H9 (cell line): ENCODE measurements at regions not wholly inside any gene's neighbourhood (a gene's known extent, or its start where the extent isn't known, plus 50 kb on each side); places are given as distances from the start of the nearest gene placed in this dataset.

Experiments
- DNase-seq: peaks from one replicate; pipeline ENCODE4 v3.0.0-alpha.2; 2017
- H2AFZ ChIP-seq: one replicate; pipeline ENCODE4 v1.6.1; 2013; ENCODE audit warnings: mild to moderate bottlenecking, low read length, control low read depth, moderate library complexity
- H2AK5ac ChIP-seq: 2 replicates; pipeline ENCODE4 v1.6.1; 2013; ENCODE audit warnings: low read length, control low read depth, mixed read lengths; ENCODE audit not compliant: insufficient read length
- H2BK120ac ChIP-seq: one replicate; pipeline ENCODE4 v1.6.1; 2013; ENCODE audit warnings: low read depth, mild to moderate bottlenecking, low read length, control low read depth, inconsistent platforms; ENCODE audit not compliant: poor library complexity, severe bottlenecking
- H2BK12ac ChIP-seq: 2 replicates; pipeline ENCODE4 v1.6.1; 2013; ENCODE audit warnings: low read length, control low read depth, mixed read lengths, low read depth; ENCODE audit not compliant: insufficient read length
- H2BK15ac ChIP-seq: 2 replicates; pipeline ENCODE4 v1.6.1; 2013; ENCODE audit warnings: low read depth, low read length, control low read depth
- H2BK20ac ChIP-seq: one replicate; pipeline ENCODE4 v1.6.1; 2013; ENCODE audit warnings: low read depth, mild to moderate bottlenecking, low read length, control low read depth, inconsistent platforms; ENCODE audit not compliant: poor library complexity, severe bottlenecking
- H2BK5ac ChIP-seq: 2 replicates; pipeline ENCODE4 v1.6.1; 2013; ENCODE audit warnings: low read length, control low read depth, mixed read lengths; ENCODE audit not compliant: insufficient read length
- H3K14ac ChIP-seq: 2 replicates; pipeline ENCODE4 v1.6.1; 2013; ENCODE audit warnings: low read length, control low read depth; ENCODE audit not compliant: insufficient read depth
- H3K18ac ChIP-seq: 2 replicates; pipeline ENCODE4 v1.6.1; 2013; ENCODE audit warnings: low read depth, mild to moderate bottlenecking, mixed read lengths, low read length, control low read depth; ENCODE audit not compliant: insufficient read length
- H3K23ac ChIP-seq: 2 replicates; pipeline ENCODE4 v1.6.1; 2013; ENCODE audit warnings: low read length, control low read depth, mixed read lengths, low read depth; ENCODE audit not compliant: insufficient read length
- H3K23me2 ChIP-seq: 2 replicates; pipeline ENCODE4 v1.6.1; 2013; ENCODE audit warnings: low read depth, mild to moderate bottlenecking, mixed read lengths, low read length, control low read depth; ENCODE audit not compliant: insufficient read length, poor library complexity, severe bottlenecking
- H3K27ac ChIP-seq: 2 replicates; pipeline ENCODE4 v1.5.1; 2013; ENCODE audit warnings: low read length, control low read depth, mixed read lengths, low read depth; ENCODE audit not compliant: insufficient read length
- H3K27me3 ChIP-seq: 2 replicates; pipeline ENCODE4 v1.6.1; 2013; ENCODE audit warnings: low read length, control low read depth, inconsistent platforms; ENCODE audit not compliant: insufficient read depth
- H3K4ac ChIP-seq: 2 replicates; pipeline ENCODE4 v1.6.1; 2013; ENCODE audit warnings: low read depth, mild to moderate bottlenecking, control low read depth, inconsistent platforms, low read length, moderate library complexity
- H3K4me1 ChIP-seq: 2 replicates; pipeline ENCODE4 v1.6.1; 2013; ENCODE audit warnings: low read length, control low read depth, inconsistent platforms; ENCODE audit not compliant: insufficient read depth
- H3K4me2 ChIP-seq: 2 replicates; pipeline ENCODE4 v1.6.1; 2013; ENCODE audit warnings: low read length, control low read depth, mixed read lengths; ENCODE audit not compliant: insufficient read length, insufficient read depth
- H3K56ac ChIP-seq: 2 replicates; pipeline ENCODE4 v1.6.1; 2013; ENCODE audit warnings: low read depth, mild to moderate bottlenecking, mixed read lengths, low read length, control low read depth; ENCODE audit not compliant: insufficient read length
- H3K79me1 ChIP-seq: 2 replicates; pipeline ENCODE4 v1.6.1; 2013; ENCODE audit warnings: low read depth, mild to moderate bottlenecking, moderate library complexity, low read length, control low read depth, inconsistent platforms; ENCODE audit not compliant: insufficient read depth, poor library complexity, severe bottlenecking
- H3K79me2 ChIP-seq: 2 replicates; pipeline ENCODE4 v1.6.1; 2013; ENCODE audit warnings: low read length, control low read depth, inconsistent platforms; ENCODE audit not compliant: insufficient read depth
- H3K9ac ChIP-seq: 2 replicates; pipeline ENCODE4 v1.6.1; 2013; ENCODE audit warnings: low read length, control low read depth, mixed read lengths; ENCODE audit not compliant: insufficient read length; ENCODE audit errors: extremely low read depth
- H3K9me3 ChIP-seq: one replicate; pipeline ENCODE4 v1.6.1; 2013; ENCODE audit warnings: low read depth, low read length, inconsistent platforms; ENCODE audit not compliant: control insufficient read depth
- H3T11ph ChIP-seq: one replicate; pipeline ENCODE4 v1.6.1; 2013; ENCODE audit warnings: mild to moderate bottlenecking, low read length, control low read depth, inconsistent platforms
- H4K20me1 ChIP-seq: one replicate; pipeline ENCODE4 v1.6.1; 2013; ENCODE audit not compliant: control insufficient read depth, insufficient read length, insufficient read depth
- H4K5ac ChIP-seq: 2 replicates; pipeline ENCODE4 v1.6.1; 2013; ENCODE audit warnings: low read depth, mild to moderate bottlenecking, mixed read lengths, low read length, control low read depth; ENCODE audit not compliant: insufficient read length
- H4K8ac ChIP-seq: replicated peaks from 2 replicates; pipeline ENCODE4 v1.6.1; 2013; ENCODE audit warnings: low read length, control low read depth, mixed read lengths, low read depth; ENCODE audit not compliant: insufficient read length
- H4K91ac ChIP-seq: 2 replicates; pipeline ENCODE4 v1.6.1; 2013; ENCODE audit warnings: low read depth, mild to moderate bottlenecking, moderate library complexity, mixed read lengths, low read length, control low read depth; ENCODE audit not compliant: insufficient read length
- H3K27ac Mint-ChIP-seq, 3 experiments: 2 replicates in 2 of 3; 3 replicates in 1 of 3; pipeline ENCODE4 v1.8.0; 2020 to 2021; ENCODE audit warnings: mixed read lengths in 3 of 3, mild to moderate bottlenecking in 1 of 3, moderate library complexity in 1 of 3
- H3K27me3 Mint-ChIP-seq: 2 replicates; pipeline ENCODE4 v1.8.0; 2021; ENCODE audit warnings: low read depth, mild to moderate bottlenecking, moderate library complexity, mixed read lengths
- H3K36me3 Mint-ChIP-seq, 3 experiments: 2 replicates in 2 of 3; 3 replicates in 1 of 3; pipeline ENCODE4 v1.8.0; 2020 to 2021; ENCODE audit warnings: low read depth in 3 of 3, mixed read lengths in 3 of 3; ENCODE audit not compliant: insufficient read depth in 1 of 3
- H3K4me1 Mint-ChIP-seq, 2 experiments: 2 replicates each; pipeline ENCODE4 v1.8.0; 2020; ENCODE audit warnings: mixed read lengths in 2 of 2
- H3K4me3 Mint-ChIP-seq, 2 experiments: 2 replicates in 1 of 2; 3 replicates in 1 of 2; pipeline ENCODE4 v1.8.0; 2020 to 2021; ENCODE audit warnings: mild to moderate bottlenecking in 2 of 2, mixed read lengths in 2 of 2, moderate library complexity in 1 of 2
- H3K9me3 Mint-ChIP-seq, 2 experiments: 2 replicates in 1 of 2; 3 replicates in 1 of 2; pipeline ENCODE4 v1.8.0; 2020; ENCODE audit warnings: mild to moderate bottlenecking in 2 of 2, mixed read lengths in 2 of 2, moderate library complexity in 1 of 2
- WGBS: extraction: QIAGEN DNeasy Blood & Tissue Kit; methylation state at CpG from one replicate; pipeline ENCODE4 v1.1.7; 2013; ENCODE audit warnings: missing lambda C conversion rate, low lambda C conversion rate, mixed read lengths; ENCODE audit not compliant: insufficient read length; ENCODE audit errors: extremely low coverage; 5-methylcytosine and 5-hydroxymethylcytosine counted together
- TF ChIP-seq, protein P1 (sequence below): fragments of 200-600 bp; sonication (generic); conservative IDR thresholded peaks from 3 replicates; pipeline ENCODE4 v1.8.0; 2021; ENCODE audit warnings: antibody characterized with exemption, mild to moderate bottlenecking

DNA sequence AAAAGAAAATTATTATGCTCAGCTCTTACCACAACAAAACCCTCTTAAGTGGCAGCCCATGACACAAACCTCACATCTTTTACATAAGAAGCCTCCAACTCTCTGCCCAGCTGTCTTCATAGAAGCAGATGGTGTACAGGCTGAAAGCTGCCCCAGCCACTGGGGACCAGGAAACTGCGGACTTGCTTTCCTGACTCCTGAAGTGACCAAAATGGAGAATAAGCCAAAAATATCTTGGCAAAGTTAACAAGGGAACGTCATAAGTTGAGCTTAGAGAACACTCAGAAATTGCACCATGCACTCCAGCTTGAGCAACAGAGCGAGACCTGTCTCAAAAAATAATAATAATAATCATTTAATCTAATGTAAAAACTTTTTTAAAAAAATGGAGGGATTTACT, 160.3 kb upstream of the CDYL start:
- H4K91ac ChIP-seq, result no peak overlapping the region
- H2BK20ac ChIP-seq, result no peak overlapping the region
- H2BK5ac ChIP-seq, result no peak overlapping the region
- no peak overlapping the region for H3K23ac ChIP-seq
- no peak overlapping the region for H4K5ac ChIP-seq
- Mint-ChIP-seq H3K27me3 (peaks cover 12% of the 10 kb centered on the region), H3K4me1 (peaks cover 0 to 3% of the 10 kb centered on the region in 2 experiments; a peak in 2 of 4 replicates), H3K4me3 (no peak overlapping the region), H3K27ac (no peak overlapping the region), H3K9me3 (peaks cover 2 to 5% of the 10 kb centered on the region in 2 experiments; a peak in 3 of 5 replicates), H3K36me3 (no peaks in the 10 kb centered on the region; a peak in 4 of 7 replicates)
- no peak overlapping the region for H3K9ac ChIP-seq
- no peak overlapping the region for H3K27ac ChIP-seq
- no peak overlapping the region for H3K18ac ChIP-seq
- H3K4me2 ChIP-seq, result no peak overlapping the region
- no peak overlapping the region for H2AFZ ChIP-seq
- no peak overlapping the region for H3T11ph ChIP-seq
- no peak overlapping the region for H3K56ac ChIP-seq
- H2AK5ac ChIP-seq, result no peak overlapping the region
- no peak for DNase-seq
- no peak overlapping the region for H2BK120ac ChIP-seq
- no peaks in the 10 kb centered on the region for H3K9me3 ChIP-seq
- no peaks in the 10 kb centered on the region for H3K79me2 ChIP-seq
- no peak overlapping the region for H3K4ac ChIP-seq
- no peak overlapping the region for H2BK12ac ChIP-seq
- no peaks in the 10 kb centered on the region for H3K27me3 ChIP-seq
- no peaks in the 10 kb centered on the region for H4K20me1 ChIP-seq
- H3K14ac ChIP-seq, result no peak overlapping the region
- no CpG with 5 or more reads among the region's 3 CpGs for WGBS
- H3K4me1 ChIP-seq, result no peaks in the 10 kb centered on the region
- no peaks in the 10 kb centered on the region for H3K79me1 ChIP-seq
- no peaks in the 10 kb centered on the region for H3K23me2 ChIP-seq
- H2BK15ac ChIP-seq, result no peak overlapping the region
- H4K8ac ChIP-seq, result no peak overlapping the region
- TF ChIP-seq, protein P1, sequence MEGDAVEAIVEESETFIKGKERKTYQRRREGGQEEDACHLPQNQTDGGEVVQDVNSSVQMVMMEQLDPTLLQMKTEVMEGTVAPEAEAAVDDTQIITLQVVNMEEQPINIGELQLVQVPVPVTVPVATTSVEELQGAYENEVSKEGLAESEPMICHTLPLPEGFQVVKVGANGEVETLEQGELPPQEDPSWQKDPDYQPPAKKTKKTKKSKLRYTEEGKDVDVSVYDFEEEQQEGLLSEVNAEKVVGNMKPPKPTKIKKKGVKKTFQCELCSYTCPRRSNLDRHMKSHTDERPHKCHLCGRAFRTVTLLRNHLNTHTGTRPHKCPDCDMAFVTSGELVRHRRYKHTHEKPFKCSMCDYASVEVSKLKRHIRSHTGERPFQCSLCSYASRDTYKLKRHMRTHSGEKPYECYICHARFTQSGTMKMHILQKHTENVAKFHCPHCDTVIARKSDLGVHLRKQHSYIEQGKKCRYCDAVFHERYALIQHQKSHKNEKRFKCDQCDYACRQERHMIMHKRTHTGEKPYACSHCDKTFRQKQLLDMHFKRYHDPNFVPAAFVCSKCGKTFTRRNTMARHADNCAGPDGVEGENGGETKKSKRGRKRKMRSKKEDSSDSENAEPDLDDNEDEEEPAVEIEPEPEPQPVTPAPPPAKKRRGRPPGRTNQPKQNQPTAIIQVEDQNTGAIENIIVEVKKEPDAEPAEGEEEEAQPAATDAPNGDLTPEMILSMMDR, result no peak
